ENCODE measurements at regions not wholly inside any gene's neighbourhood (a gene's known extent, or its start where the extent isn't known, plus 50 kb on each side); places are given as distances from the start of the nearest gene placed in this dataset.

DNA sequence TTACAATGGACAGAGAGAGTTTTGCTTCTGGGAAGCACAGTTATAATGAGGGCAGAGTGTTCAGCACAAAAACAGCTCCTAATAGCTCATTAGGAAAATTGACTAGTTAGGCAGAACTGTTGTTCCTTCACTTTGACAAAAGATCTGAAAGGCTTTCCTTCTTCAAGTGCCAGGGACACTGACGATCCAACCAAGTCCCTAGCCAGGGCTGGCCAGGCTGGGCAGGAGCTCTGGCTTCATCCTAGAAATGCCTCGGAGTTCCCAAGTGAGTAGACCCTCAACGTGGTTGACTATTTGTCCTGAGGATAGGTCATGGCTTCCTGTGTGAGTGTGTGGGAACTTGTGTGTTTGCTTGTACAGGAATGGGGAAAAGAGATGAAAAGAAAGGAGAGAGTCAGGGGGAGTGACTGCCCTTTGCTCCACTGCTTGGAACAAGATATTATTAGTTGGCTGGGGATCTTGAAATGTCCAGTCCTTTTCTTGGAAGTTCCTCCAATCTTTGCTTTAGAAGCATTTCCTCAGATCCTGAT lies 617.9 kb downstream of the NTRK3 start:
- Histone ChIP-seq H3K27ac (no peak overlapping the region), H3K4me3 (no peak overlapping the region), H3K27me3 (no peaks in the 10 kb centered on the region), H3K36me3 (no peaks in the 10 kb centered on the region), H3K4me1 (no peaks in the 10 kb centered on the region), H3K9me3 (no peaks in the 10 kb centered on the region)
- TF ChIP-seq POLR2A (IDR thresholded peaks at IDR 0.05) (no peak), EP300 (IDR thresholded peaks at IDR 0.05) (no peak), POLR2AphosphoS5 (IDR thresholded peaks at IDR 0.05) (no peak)
- TF ChIP-seq, protein P1, sequence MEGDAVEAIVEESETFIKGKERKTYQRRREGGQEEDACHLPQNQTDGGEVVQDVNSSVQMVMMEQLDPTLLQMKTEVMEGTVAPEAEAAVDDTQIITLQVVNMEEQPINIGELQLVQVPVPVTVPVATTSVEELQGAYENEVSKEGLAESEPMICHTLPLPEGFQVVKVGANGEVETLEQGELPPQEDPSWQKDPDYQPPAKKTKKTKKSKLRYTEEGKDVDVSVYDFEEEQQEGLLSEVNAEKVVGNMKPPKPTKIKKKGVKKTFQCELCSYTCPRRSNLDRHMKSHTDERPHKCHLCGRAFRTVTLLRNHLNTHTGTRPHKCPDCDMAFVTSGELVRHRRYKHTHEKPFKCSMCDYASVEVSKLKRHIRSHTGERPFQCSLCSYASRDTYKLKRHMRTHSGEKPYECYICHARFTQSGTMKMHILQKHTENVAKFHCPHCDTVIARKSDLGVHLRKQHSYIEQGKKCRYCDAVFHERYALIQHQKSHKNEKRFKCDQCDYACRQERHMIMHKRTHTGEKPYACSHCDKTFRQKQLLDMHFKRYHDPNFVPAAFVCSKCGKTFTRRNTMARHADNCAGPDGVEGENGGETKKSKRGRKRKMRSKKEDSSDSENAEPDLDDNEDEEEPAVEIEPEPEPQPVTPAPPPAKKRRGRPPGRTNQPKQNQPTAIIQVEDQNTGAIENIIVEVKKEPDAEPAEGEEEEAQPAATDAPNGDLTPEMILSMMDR (IDR thresholded peaks at IDR 0.05): no peak
- DNase-seq (ENCODE audit: low spot score in 2 of 2): no peak
- 77% methylated on average over 3 of the region's 3 CpGs for WGBS

- Histone ChIP-seq H3K9me3 (no peaks in the 10 kb centered on the region), H3K4me3 (no peak overlapping the region), H3K4me1 (no peaks in the 10 kb centered on the region), H3K36me3 (no peaks in the 10 kb centered on the region), H3K27me3 (no peaks in the 10 kb centered on the region), H3K27ac (no peak overlapping the region)
- TF ChIP-seq POLR2AphosphoS5 (IDR thresholded peaks at IDR 0.05): no peak
- no peak for TF ChIP-seq POLR2A (IDR thresholded peaks at IDR 0.05)
- TF ChIP-seq, protein P1 (IDR thresholded peaks at IDR 0.05): no peak
- TF ChIP-seq EP300 (IDR thresholded peaks at IDR 0.05): no peak
- 91% methylated on average over 1 of the region's 1 CpG for WGBS
- no peak for DNase-seq (ENCODE audit: low spot score in 2 of 2)
Observed at GRCh38 chr15:87634361-87634760, 622.2 kb downstream of the NTRK3 start.

GRCh38 chr15:87633525-87633924 lies 623.0 kb downstream of the NTRK3 start:
- H3K27ac ChIP-seq: no peak overlapping the region
- no peak for DNase-seq (ENCODE audit: low spot score in 2 of 2)
- H3K4me1 ChIP-seq: no peaks in the 10 kb centered on the region
- TF ChIP-seq, protein P1 (IDR thresholded peaks at IDR 0.05): no peak
- TF ChIP-seq POLR2AphosphoS5 (IDR thresholded peaks at IDR 0.05) (no peak), EP300 (IDR thresholded peaks at IDR 0.05) (no peak), POLR2A (IDR thresholded peaks at IDR 0.05) (no peak)
- WGBS: 86% methylated on average over 1 of the region's 1 CpG
- no peaks in the 10 kb centered on the region for H3K27me3 ChIP-seq
- H3K9me3 ChIP-seq: no peaks in the 10 kb centered on the region
- no peak overlapping the region for H3K4me3 ChIP-seq
- no peaks in the 10 kb centered on the region for H3K36me3 ChIP-seq

- Histone ChIP-seq H3K27me3 (no peaks in the 10 kb centered on the region), H3K4me3 (no peak overlapping the region), H3K4me1 (no peaks in the 10 kb centered on the region), H3K36me3 (no peaks in the 10 kb centered on the region), H3K9me3 (no peaks in the 10 kb centered on the region), H3K27ac (no peak overlapping the region)
- DNase-seq (ENCODE audit: low spot score in 2 of 2): no peak
- TF ChIP-seq POLR2A (IDR thresholded peaks at IDR 0.05) (no peak), POLR2AphosphoS5 (IDR thresholded peaks at IDR 0.05) (no peak), EP300 (IDR thresholded peaks at IDR 0.05) (no peak)
- TF ChIP-seq, protein P1 (IDR thresholded peaks at IDR 0.05): no peak
Observed at GRCh38 chr15:87632364-87632763, 624.2 kb downstream of the NTRK3 start.

DNA sequence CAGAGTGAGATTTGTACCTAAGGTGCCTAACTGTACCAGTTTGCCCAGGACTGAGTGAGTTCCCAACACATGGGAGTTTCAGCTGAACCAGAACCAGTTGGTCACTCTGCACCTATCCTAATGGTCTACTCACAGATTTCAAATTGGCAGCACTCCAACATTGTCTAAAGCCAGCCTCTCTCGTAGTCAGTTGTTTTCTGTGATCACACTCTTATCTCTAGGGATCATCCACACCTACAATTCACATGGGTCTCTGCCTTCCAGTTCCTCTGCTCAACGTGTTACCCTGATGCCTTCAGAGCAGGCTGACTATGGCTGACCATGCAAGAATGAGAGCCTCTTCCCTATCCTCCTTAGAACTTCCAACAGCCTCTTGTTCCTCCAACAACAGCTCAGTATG lies 624.8 kb downstream of the NTRK3 start:
- WGBS: 60% methylated on average over 2 of the region's 2 CpGs
- Histone ChIP-seq H3K36me3 (no peaks in the 10 kb centered on the region), H3K4me1 (no peaks in the 10 kb centered on the region), H3K4me3 (no peak overlapping the region), H3K27me3 (no peaks in the 10 kb centered on the region), H3K9me3 (no peaks in the 10 kb centered on the region), H3K27ac (no peak overlapping the region)
- no peak for DNase-seq (ENCODE audit: low spot score in 2 of 2)
- no peak for TF ChIP-seq POLR2A (IDR thresholded peaks at IDR 0.05)
- no peak for TF ChIP-seq EP300 (IDR thresholded peaks at IDR 0.05)
- TF ChIP-seq POLR2AphosphoS5 (IDR thresholded peaks at IDR 0.05): no peak
- TF ChIP-seq, protein P1 (IDR thresholded peaks at IDR 0.05): no peak

Measured in suprapubic skin (tissue), 4 donors.